Smooth muscle cell (in vitro differentiated cells): ENCODE measurements at regions not wholly inside any gene's neighbourhood (a gene's known extent, or its start where the extent isn't known, plus 50 kb on each side); places are given as distances from the start of the nearest gene placed in this dataset.

Experiments used
- DNase-seq: peaks from one replicate; lab custom pipeline; 2025; ENCODE audit not compliant: unreplicated experiment; lab: John Stamatoyannopoulos, UW
- H2AFZ ChIP-seq: fragments of 200-600 bp; sonication (generic); 2 replicates; pipeline ENCODE4 v1.6.0; 2016; ENCODE audit warnings: antibody characterized with exemption, low read depth, mild to moderate bottlenecking
- H3F3A ChIP-seq: fragments of 200-600 bp; sonication (generic); 2 replicates; pipeline ENCODE4 v1.6.0; 2017; ENCODE audit warnings: antibody characterized with exemption, low read depth
- H3K27ac ChIP-seq: fragments of 200-600 bp; sonication (generic); 2 replicates; pipeline ENCODE4 v1.5.1; 2016; ENCODE audit warnings: low read depth, mild to moderate bottlenecking
- H3K27me3 ChIP-seq: fragments of 200-600 bp; sonication (generic); 2 replicates; pipeline ENCODE4 v1.6.1; 2016; ENCODE audit warnings: low read depth, mild to moderate bottlenecking
- H3K36me3 ChIP-seq: fragments of 200-600 bp; sonication (generic); 2 replicates; pipeline ENCODE4 v1.5.1; 2016; ENCODE audit warnings: low read depth
- H3K4me1 ChIP-seq: fragments of 200-600 bp; sonication (generic); 2 replicates; pipeline ENCODE4 v1.5.1; 2016; ENCODE audit warnings: low read depth
- H3K4me2 ChIP-seq: fragments of 200-600 bp; sonication (generic); 2 replicates; pipeline ENCODE4 v1.6.0; 2016; ENCODE audit warnings: mild to moderate bottlenecking
- H3K4me3 ChIP-seq: fragments of 200-600 bp; sonication (generic); 2 replicates; pipeline ENCODE4 v1.5.1; 2016; ENCODE audit warnings: mild to moderate bottlenecking
- H3K79me2 ChIP-seq: fragments of 200-600 bp; sonication (generic); 2 replicates; pipeline ENCODE4 v1.6.0; 2016; ENCODE audit warnings: low read depth, mild to moderate bottlenecking
- H3K9ac ChIP-seq: fragments of 200-600 bp; sonication (generic); 2 replicates; pipeline ENCODE4 v1.6.0; 2016; ENCODE audit warnings: low read depth
- H3K9me3 ChIP-seq: fragments of 200-600 bp; sonication (generic); replicated peaks from 2 replicates; pipeline ENCODE4 v1.5.1; 2016; ENCODE audit warnings: low read depth
- H4K20me1 ChIP-seq: fragments of 200-600 bp; sonication (generic); 2 replicates; pipeline ENCODE4 v1.6.0; 2016; ENCODE audit warnings: low read depth
- WGBS: methylation state at CpG from one replicate; pipeline ENCODE4 v1.1.7; 2016; ENCODE audit warnings: low lambda C conversion rate; 5-methylcytosine and 5-hydroxymethylcytosine counted together
- TF ChIP-seq, protein P1 (sequence below): fragments of 200-600 bp; sonication (generic); IDR thresholded peaks from 2 replicates; pipeline ENCODE4 v1.5.1; 2017; ENCODE audit warnings: borderline replicate concordance, mild to moderate bottlenecking, antibody characterized with exemption; ENCODE audit not compliant: insufficient read depth, poor library complexity, severe bottlenecking

DNA sequence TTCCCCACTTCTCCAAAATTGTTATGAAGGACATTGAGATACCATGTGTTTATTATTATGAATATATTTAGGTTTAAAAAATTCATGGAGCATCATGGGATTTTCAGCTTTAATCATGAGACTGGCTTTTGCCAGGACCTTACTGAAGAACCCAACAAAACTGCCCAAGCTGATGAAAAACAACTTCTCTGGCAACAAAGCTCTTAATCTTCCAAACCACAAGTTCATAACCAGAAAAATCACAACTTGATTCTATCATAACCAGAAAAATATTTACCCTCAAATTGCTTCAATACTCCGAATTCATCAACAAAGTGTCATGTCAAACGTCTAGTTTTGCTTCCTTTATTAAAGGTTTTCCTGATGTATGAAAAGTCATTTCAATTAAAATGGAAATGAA is 971.8 kb upstream of the ACVR2A start:
- no peak for DNase-seq

GRCh38 chr2:146870691-146871090 is 974.1 kb upstream of the ACVR2A start:
- no peaks in the 10 kb centered on the region for H3K4me1 ChIP-seq
- no peaks in the 10 kb centered on the region for H3K27me3 ChIP-seq
- no peak overlapping the region for H3K27ac ChIP-seq
- no peaks in the 10 kb centered on the region for H3K79me2 ChIP-seq
- no peaks in the 10 kb centered on the region for H3K36me3 ChIP-seq
- TF ChIP-seq, protein P1, sequence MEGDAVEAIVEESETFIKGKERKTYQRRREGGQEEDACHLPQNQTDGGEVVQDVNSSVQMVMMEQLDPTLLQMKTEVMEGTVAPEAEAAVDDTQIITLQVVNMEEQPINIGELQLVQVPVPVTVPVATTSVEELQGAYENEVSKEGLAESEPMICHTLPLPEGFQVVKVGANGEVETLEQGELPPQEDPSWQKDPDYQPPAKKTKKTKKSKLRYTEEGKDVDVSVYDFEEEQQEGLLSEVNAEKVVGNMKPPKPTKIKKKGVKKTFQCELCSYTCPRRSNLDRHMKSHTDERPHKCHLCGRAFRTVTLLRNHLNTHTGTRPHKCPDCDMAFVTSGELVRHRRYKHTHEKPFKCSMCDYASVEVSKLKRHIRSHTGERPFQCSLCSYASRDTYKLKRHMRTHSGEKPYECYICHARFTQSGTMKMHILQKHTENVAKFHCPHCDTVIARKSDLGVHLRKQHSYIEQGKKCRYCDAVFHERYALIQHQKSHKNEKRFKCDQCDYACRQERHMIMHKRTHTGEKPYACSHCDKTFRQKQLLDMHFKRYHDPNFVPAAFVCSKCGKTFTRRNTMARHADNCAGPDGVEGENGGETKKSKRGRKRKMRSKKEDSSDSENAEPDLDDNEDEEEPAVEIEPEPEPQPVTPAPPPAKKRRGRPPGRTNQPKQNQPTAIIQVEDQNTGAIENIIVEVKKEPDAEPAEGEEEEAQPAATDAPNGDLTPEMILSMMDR: no peak
- no peaks in the 10 kb centered on the region for H3K9me3 ChIP-seq
- H2AFZ ChIP-seq: no peak overlapping the region
- no peak for DNase-seq
- H3F3A ChIP-seq: no peaks in the 10 kb centered on the region
- H3K4me3 ChIP-seq: no peak overlapping the region
- 75% methylated on average over 2 of the region's 2 CpGs for WGBS
- no peak overlapping the region for H3K4me2 ChIP-seq
- no peak overlapping the region for H3K9ac ChIP-seq
- no peaks in the 10 kb centered on the region for H4K20me1 ChIP-seq

More for the DNA sequence above, 971.8 kb upstream of the ACVR2A start:
- H3K9me3 ChIP-seq: no peaks in the 10 kb centered on the region
- TF ChIP-seq, protein P1: no peak
- H3K79me2 ChIP-seq: no peaks in the 10 kb centered on the region
- H3K4me2 ChIP-seq: no peak overlapping the region
- WGBS: 90% methylated on average over 2 of the region's 2 CpGs
- H3K27ac ChIP-seq: no peak overlapping the region
- H2AFZ ChIP-seq: no peak overlapping the region
- H3K36me3 ChIP-seq: no peaks in the 10 kb centered on the region
- H3K9ac ChIP-seq: no peak overlapping the region
- H3K27me3 ChIP-seq: no peaks in the 10 kb centered on the region
- no peaks in the 10 kb centered on the region for H3F3A ChIP-seq
- H3K4me1 ChIP-seq: no peaks in the 10 kb centered on the region
- no peaks in the 10 kb centered on the region for H4K20me1 ChIP-seq
- H3K4me3 ChIP-seq: no peak overlapping the region

DNA sequence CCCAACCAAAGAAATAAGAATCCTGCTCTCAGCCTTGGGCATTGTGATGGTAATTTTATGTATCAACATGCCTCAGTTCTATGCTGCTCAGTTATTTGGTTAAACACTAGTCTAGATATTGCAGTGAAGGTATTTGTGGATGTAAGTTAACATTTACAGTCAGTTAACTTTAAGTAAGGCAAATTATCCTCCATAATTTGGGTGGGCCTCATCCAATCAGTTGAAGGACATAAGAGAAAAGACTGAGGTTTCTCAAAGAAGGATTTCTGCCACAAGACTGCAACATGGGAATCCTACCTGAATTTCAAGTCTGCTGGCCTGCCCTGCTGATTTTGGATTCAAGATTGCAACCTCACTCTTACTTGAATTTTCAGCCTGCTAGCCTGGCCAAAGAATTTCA is 975.5 kb upstream of the ACVR2A start:
- Histone ChIP-seq H3K27me3 (no peaks in the 10 kb centered on the region), H3F3A (no peaks in the 10 kb centered on the region), H4K20me1 (no peaks in the 10 kb centered on the region), H2AFZ (no peak overlapping the region), H3K36me3 (no peaks in the 10 kb centered on the region), H3K4me3 (no peak overlapping the region), H3K4me2 (no peak overlapping the region), H3K9me3 (no peaks in the 10 kb centered on the region), H3K79me2 (no peaks in the 10 kb centered on the region), H3K4me1 (no peaks in the 10 kb centered on the region), H3K9ac (no peak overlapping the region), H3K27ac (no peak overlapping the region)
- TF ChIP-seq, protein P1: no peak
- DNase-seq: no peak

GRCh38 chr2:146868051-146868450 is 976.8 kb upstream of the ACVR2A start:
- no peaks in the 10 kb centered on the region for H3K36me3 ChIP-seq
- no peaks in the 10 kb centered on the region for H4K20me1 ChIP-seq
- H3K4me2 ChIP-seq: no peak overlapping the region
- no peak overlapping the region for H3K9ac ChIP-seq
- TF ChIP-seq, protein P1: no peak
- H3K9me3 ChIP-seq: no peaks in the 10 kb centered on the region
- no peaks in the 10 kb centered on the region for H3F3A ChIP-seq
- no peak overlapping the region for H2AFZ ChIP-seq
- no peak for DNase-seq
- no peaks in the 10 kb centered on the region for H3K27me3 ChIP-seq
- no peaks in the 10 kb centered on the region for H3K79me2 ChIP-seq
- no peaks in the 10 kb centered on the region for H3K4me1 ChIP-seq
- H3K27ac ChIP-seq: no peak overlapping the region
- H3K4me3 ChIP-seq: no peak overlapping the region
